CD4-positive, alpha-beta T cell treated with Interferon alpha-2 for 1 hour (primary cell): ENCODE measurements at regions not wholly inside any gene's neighbourhood (a gene's known extent, or its start where the extent isn't known, plus 50 kb on each side); places are given as distances from the start of the nearest gene placed in this dataset.
"Not testable (repeated sequence)": the region's sequence is repeated elsewhere in the genome, so short reads cannot be mapped to it uniquely, and the experiment has no call there.

Source experiments
- DNase-seq, 2 donors: peaks; one replicate each; pipeline ENCODE4 v3.0.0-alpha.2; 2020 to 2022

DNA sequence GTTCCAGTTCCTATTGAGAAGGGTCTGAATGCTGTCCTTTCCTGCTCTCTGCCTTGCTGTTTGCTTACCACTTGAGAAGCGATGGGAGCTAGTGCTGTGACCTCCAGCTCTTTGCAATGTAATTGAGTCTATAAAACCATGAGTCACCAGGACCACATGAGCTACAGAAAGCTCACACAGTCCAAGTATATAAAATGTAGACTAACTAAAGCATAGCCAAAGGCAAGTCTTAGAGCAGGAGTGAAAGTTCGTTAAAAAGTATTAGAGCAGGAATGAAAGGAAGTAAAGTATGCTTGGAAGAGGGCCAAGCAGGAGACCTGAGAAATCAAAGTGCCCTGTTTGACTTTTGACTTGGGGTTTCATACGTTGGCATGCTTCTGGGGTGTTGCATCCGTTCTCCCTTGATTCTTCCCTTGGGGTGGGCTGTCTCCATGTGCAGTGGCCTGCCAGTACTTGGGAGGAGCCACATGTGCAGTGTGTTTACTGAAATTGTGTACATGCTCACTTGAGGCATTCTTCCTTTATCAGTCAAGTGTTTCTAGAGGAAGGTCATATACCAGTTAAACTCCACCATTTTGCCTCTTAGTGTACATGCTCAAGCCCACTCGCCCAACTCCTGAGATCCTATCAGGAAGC lies 71.3 kb upstream of the KIT start:
- DNase-seq = no peak

DNA sequence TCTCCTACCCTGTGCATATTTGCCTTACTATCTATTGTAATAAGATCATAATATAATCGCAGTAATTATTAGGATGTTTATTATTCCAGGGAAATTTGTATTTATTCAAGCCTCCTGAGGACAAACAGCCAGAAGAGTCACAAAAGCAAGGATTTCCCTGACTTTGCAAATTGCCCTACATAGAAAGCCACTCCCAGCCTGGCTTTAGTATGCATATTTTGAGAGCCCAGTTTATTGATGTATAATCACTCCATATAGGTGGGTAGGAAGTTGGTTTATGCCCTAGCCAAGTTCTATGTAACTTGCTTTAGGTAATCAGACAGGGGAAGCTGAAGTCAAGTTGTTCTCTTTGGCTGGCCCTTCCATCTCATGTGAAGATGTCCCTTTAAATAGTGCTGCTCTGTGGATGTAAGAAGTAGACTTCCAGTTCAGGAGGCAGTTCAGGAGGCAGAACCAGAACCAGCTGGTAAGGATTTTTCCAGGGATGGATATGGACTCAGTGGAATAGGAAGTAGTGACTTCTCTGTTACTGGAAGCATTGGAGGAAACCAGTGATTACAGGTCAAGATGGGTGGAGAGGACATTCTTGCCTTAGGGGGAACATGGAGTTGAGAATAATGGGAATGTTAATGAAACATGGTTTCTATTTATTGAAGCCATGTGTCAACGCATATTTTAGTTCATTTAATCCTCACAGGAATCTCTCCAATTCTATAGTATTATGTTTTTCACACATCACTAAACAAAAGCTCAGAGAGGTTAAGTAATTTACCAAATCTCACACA lies 70.5 kb upstream of the KIT start:
- DNase-seq = no peak

DNA sequence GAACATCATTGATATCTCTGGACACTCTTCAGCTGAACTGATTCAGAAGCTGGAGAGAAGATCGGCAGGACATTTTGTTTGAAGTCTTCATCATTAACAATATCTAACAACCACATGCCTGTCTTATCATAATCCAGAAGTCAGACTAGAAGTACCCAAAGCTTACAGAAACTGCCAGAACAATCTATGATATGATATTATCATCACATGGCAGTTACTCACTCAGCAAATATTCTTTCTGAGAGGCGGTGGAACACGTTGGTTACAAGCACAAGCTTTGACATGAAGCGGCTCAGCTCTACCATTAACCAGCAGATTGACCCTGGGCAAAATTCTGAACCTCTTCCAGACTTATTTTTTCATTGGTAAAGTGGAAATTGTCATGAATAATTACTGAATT lies 69.4 kb upstream of the KIT start:
- no peak for DNase-seq

DNA sequence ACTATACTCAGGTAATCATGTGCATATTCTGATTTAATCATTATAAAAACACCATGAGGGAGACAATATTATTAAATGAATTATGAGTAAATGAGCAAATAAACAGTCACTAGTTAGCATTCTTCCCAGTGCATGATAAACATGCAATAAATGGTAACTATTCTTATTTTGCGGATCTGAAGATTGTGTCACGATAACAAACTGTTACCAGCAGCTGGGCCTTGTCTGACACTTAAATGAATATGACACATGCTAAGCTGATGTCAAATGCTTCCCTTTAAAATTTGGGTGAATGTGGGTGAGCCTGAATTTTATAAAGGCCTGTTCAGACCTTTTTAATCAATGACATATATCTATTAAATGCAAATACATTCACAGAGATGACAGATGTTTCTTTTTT lies 68.2 kb upstream of the KIT start:
- DNase-seq = no peak

DNA sequence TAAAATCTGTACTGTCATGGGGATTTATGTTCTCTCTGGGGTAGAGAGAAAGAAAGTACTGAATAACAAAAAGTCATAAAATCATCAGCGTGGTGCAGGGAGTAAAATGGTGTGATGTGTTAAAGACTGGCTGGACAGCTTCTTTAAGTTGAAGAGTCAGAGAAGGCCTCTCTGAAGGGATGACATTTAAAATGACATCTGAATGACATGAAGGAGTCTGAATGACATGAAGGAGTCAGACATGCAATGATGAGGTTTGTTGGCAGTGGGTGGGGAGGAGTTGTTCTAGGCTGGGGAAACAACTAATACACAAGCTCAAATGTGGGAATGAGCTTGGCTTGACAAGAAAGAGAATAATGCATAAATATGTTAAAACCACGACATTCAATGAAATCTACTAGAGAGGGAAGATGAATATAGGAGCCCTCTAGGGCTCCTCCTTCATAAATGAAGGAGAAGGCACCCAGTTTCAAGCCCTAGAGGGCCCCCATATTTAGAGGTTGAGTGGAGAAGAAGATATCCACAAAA lies 63.9 kb upstream of the KIT start:
- no peak for DNase-seq

DNA sequence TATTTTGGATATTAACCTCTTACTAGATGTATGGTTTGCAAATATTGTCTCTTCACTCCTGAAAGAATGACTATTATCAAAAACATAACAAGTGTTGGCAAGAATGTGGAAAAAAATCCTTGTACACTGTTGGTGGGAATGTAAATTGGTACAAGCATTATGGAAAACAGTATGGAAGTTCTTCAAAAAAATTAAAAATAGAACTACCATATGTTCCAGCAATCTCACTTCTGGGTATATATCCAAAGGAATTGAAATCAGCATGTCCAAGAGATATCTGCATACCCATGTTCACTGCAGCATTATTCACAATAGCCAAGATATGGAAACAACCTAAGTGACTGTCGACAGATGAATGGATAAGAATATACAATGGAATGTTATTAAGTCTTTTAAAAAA lies 61.6 kb upstream of the KIT start:
- no peak for DNase-seq

DNA sequence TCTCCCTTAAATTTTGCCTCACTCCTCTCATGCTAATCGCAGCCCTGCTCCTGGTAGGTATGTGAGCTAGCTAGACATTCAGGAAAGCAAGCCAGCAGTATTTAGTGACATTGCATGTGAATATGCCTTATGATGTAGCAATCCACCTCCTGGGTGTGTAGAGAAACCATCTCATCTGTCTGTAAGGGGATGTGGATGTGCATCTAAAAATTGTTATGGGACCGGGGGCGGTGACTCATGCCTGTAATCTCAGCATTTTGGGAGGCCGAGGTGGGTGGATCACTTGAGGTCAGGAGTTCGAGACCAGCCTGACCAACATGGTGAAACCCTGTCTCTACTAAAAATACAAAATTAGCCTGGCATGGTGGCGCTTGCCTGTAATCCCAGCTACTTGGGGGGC lies 60.1 kb upstream of the KIT start:
- DNase-seq = not testable (repeated sequence)

DNA sequence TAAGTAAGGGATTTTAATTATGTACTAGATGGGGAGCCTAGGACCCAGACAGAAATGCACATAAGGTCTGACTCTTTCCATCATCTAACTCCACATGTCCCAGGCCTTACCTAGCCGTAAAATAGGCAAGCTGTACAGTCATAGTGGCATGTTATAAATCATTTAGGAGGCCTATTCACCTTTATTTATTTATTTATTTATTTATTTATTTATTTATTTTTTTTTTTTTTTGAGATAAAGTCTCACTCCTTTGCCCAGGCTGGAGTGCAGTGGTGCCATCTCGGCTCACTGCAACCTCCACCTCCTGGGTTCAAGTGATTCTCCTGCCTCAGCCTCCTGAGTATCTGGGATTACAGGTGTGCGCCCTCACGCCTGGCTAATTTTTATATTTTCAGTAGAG lies 55.6 kb upstream of the KIT start:
- DNase-seq = not testable (repeated sequence)

DNA sequence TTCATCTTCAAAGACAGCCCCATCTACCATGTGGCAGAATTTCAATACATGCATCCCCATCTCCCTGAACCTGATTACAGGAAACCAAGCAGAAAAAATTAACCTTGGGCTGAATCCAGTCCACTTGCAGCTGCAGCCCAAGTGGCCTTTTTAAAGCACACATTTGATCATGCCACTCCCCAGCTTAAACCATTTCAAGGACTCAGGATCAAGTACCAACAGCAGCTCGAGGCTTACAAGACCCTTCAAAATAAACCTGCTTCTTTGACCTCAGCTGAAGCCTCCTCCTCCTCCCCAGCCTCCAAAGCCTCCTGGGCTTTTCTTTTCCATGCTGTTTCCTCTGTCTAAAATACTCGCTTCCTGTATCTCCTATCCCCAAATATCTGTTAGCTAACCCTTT lies 50.7 kb upstream of the KIT start:
- no peak for DNase-seq

DNA sequence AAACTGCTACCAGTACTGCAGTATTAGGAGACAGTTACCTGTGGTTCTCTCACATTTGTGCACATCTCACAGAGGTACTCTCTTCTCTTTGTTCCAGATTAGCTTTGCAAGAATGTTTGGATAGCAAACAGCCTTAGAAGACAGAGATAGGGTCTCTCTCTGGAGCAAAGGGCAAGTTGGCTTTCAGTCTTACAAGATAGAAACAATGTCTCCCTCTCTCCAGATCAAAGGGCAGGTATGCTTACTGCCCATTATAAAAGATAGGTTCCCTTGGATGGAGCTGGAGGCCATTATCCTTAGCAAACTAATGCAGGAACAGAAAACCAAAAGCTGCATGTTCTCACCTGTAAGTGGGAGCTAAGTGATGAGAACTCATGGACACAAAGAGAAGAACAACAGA lies 50.2 kb upstream of the KIT start:
- no peak for DNase-seq
